Mammary epithelial cell (primary cell): ENCODE measurements at regions not wholly inside any gene's neighbourhood (a gene's known extent, or its start where the extent isn't known, plus 50 kb on each side); places are given as distances from the start of the nearest gene placed in this dataset.

Source experiments
- CTCF ChIP-seq, 2 donors: IDR thresholded peaks in 1 of 2; conservative IDR thresholded peaks in 1 of 2; 2 replicates each; pipeline ENCODE4 v1.5.1; 2011 to 2012; ENCODE audit warnings: inconsistent platforms in 2 of 2, low read length in 2 of 2, mild to moderate bottlenecking in 2 of 2, control low read depth in 1 of 2, low read depth in 1 of 2; ENCODE audit not compliant: insufficient read depth in 1 of 2; ENCODE audit errors: extremely low read depth in 1 of 2
- EZH2 ChIP-seq: IDR thresholded peaks from 2 replicates; pipeline ENCODE4 v1.6.1; 2012; ENCODE audit warnings: low read length, inconsistent platforms, borderline replicate concordance

DNA sequence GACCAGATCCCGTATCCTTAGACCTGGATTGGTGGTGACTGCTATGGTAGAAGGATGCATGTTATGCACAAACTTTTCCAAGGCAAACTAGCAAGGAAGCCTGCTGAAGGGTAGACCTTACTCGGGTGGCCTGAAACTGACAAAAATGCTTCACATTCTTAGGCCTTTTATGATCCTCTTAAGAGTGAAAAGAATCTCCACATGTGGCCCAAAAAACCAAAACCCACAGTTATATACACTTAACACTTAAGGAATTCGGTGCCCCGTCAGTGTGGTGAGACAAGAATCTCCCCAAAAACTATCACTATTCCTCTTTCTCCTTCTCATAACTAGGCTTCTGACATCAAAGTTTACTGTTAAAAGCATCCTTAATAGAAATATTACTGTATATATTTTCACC is 130.1 kb upstream of the SOX2 start:
- no peak for TF ChIP-seq CTCF (conservative IDR thresholded peaks at IDR 0.05 in 1 of 2, IDR thresholded peaks at IDR 0.05 in 1 of 2; ENCODE audit: extremely low read depth in 1 of 2, insufficient read depth in 1 of 2, low read depth in 1 of 2, low read length in 2 of 2)
- no peak for TF ChIP-seq EZH2
